ENCODE measurements at regions not wholly inside any gene's neighbourhood (a gene's known extent, or its start where the extent isn't known, plus 50 kb on each side); places are given as distances from the start of the nearest gene placed in this dataset.
A peak's percentile ranks its signal among the peaks of the same experiment; 100 is the strongest.

DNA sequence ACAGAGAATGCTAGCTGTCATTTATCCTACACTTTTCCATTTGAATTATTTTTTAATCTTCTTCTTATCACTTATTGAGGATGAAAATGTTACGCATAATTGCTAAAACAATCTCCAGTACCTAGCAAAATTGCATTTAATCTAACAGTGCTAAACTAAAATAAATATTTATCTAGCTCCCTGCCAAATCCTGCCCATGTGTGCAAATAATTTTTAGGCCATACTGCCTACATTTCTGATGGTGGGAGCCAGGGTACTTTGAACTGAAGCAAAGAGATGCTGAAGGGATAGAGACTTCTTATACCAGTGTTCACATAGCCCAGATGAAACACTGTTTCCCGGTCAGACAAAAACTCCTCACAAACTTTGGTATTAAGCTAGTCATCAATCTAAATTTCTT is 1268.7 kb upstream of the PCDH20 start:
- DNase-seq, result no peak
- TF ChIP-seq GATA1 (IDR thresholded peaks at IDR 0.05; ENCODE audit: low read depth, low read length) (no peak), POLR2A (IDR thresholded peaks at IDR 0.05; ENCODE audit: low read length) (no peak)

DNA sequence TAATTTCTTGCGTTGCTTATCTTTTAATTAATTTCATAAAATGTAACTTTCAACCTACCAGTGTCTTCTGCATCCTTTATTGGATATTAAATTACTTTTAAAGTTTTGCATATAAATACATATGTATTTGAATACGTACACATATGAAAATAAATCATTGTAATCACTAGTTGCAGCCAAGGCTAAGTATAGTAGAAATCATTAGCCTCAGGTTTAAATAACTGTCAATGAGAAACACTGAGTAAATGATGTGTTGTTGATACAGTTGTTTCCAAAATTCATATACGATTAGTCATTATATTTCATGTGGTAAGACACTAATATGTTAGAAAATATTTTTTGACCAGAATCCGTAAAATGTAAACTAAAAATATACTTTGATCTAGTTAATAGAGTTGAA is 1267.1 kb upstream of the PCDH20 start:
- no peak for TF ChIP-seq GATA1 (IDR thresholded peaks at IDR 0.05; ENCODE audit: low read depth, low read length)
- TF ChIP-seq POLR2A (IDR thresholded peaks at IDR 0.05; ENCODE audit: low read length), result no peak
- DNase-seq, result no peak

DNA sequence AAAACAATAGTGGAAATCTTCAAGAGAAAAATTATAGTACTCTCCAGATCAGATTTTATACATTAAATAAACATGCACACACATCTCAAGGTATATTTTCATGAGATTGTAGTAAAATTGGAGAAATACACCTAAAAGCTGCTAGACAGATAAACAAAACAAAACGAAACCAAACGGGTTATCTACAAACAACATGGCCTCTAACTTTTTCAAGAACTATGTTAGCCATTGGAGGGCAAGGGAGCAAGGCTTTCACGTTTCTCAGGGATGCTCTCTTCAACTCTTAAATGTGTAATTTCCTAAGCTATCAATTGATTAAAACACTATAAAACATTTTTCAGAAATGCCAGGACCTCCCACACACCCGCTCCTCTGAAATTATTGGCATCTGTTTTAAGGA is 1262.4 kb upstream of the PCDH20 start:
- TF ChIP-seq POLR2A (IDR thresholded peaks at IDR 0.05; ENCODE audit: low read length) (no peak), GATA1 (IDR thresholded peaks at IDR 0.05; ENCODE audit: low read depth, low read length) (no peak)
- no peak for DNase-seq

DNA sequence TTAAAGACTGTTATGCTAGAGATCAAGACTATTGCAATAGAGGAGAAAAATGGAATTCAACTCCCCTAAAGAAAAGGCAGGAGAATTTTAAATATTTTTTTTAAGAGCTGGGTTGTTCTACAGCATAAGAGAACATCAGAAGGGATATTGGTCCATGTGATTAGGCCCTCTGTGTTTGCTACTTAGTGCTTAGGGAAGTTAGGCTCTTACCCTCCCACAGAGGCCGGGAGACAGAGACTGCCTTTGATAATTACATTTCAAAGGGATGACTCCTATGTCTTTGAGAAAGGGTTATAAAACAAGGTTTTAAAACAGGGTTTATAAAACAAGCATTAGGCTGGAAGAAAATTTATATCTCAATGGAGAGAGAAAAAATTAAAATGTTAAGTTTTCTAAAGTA is 1248.1 kb upstream of the PCDH20 start:
- TF ChIP-seq GATA1 (IDR thresholded peaks at IDR 0.05; ENCODE audit: low read depth, low read length) (no peak), POLR2A (IDR thresholded peaks at IDR 0.05; ENCODE audit: low read length) (no peak)
- no peak for DNase-seq

DNA sequence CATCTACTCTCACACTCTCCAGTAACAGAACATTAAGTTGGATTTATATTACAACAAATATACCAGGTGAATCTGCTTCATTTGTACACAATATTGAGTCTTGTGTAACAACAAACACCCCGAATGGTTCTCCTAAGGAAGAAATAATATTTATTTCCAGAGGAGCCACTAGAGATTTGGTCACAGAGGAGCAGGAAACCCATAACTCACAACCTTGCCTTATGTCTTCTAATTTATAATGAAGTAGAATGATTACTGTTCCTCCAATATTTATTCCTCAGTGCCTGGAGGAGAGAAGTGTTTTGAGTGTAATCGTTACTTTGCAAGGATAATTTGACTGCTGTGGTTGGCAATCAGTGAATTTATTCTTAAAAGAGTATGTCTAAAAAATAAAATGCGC is 1243.7 kb upstream of the PCDH20 start:
- TF ChIP-seq POLR2A (IDR thresholded peaks at IDR 0.05; ENCODE audit: low read length) (no peak), GATA1 (IDR thresholded peaks at IDR 0.05; ENCODE audit: low read depth, low read length) (no peak)
- DNase-seq, result no peak

DNA sequence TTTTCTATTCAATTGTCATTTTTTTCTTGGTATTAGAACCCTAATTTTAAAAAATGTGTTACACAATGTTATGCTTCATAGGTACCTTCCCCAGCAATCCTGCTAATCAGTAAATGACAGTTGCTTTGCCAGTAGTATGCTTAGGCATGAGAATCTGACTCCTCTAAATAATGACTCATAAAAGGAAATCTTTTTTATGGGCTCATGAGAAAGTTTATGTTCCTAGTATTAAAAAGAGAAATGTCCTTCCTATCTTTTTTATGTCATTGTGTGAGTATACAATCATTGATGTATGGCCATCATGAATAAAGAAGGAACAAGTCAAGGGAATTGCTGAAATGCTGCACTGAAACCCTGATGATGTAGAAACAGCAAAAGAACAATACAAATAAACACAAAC is 1237.7 kb upstream of the PCDH20 start:
- TF ChIP-seq POLR2A (IDR thresholded peaks at IDR 0.05; ENCODE audit: low read length), result no peak
- no peak for TF ChIP-seq GATA1 (IDR thresholded peaks at IDR 0.05; ENCODE audit: low read depth, low read length)

DNA sequence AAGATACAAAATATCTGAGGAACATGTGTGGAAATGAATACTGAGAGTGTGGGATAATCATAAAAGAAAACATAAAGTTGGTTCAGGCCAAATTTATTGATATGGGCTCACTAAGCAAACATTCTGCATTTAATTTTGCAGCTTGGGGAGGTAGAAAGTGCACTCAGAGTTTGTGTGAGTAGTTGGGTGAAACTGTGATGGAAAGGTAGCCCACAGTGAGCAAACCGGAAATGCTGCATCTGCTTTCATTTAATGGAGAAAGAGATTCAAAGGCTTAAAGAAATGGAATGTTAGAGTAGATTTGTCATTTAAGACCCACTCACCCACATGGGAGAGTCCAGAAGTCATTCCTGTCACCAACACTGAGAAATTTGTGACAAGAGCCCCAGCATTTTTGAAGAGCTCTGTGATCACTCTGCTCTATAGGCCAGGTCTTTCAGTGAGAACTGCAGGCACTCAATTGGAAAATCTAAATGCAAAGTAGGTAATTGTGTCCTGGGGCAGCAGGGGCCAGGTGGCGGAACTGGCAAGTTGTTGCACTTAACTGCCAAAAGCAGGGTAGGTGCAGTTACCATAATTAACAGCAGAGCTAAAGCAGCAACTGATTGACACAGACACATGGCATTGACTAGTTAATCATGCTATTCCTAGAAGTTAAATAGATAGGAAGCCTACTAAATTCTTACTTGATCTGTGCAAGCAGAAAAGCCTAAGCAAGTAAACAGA is 1228.3 kb upstream of the PCDH20 start:
- TF ChIP-seq POLR2A (IDR thresholded peaks at IDR 0.05; ENCODE audit: low read length) (no peak), GATA1 (IDR thresholded peaks at IDR 0.05; ENCODE audit: low read depth, low read length) (no peak)
- no peak for DNase-seq

More for the DNA sequence above, 1237.7 kb upstream of the PCDH20 start:
- DNase-seq, result no peak

DNA sequence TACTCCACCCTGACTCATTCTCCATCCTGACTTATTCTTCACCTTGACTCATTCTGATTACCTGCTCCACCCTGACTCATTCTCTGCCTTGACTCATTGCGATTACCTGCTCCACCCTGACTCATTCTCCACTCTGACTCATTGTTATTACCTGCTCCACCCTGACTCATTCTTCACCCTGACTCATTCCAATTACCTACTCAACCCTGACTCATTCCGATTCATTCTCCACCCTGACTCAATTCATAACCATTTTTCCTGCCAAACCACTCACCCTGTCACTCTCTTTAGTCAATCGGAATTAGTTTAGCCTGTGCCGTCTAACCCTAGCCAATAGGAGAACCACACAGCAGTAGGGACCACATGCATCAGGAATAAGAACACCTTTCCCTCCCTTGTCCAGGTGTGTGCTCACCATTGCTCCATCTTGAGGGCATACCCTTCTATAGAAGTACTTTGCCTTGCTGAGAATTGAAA is 1227.4 kb upstream of the PCDH20 start:
- TF ChIP-seq POLR2A (IDR thresholded peaks at IDR 0.05; ENCODE audit: low read length) (no peak), GATA1 (IDR thresholded peaks at IDR 0.05; ENCODE audit: low read depth, low read length) (no peak)
- DNase-seq, result peak in 1 of 2 experiments; percentile 1

DNA sequence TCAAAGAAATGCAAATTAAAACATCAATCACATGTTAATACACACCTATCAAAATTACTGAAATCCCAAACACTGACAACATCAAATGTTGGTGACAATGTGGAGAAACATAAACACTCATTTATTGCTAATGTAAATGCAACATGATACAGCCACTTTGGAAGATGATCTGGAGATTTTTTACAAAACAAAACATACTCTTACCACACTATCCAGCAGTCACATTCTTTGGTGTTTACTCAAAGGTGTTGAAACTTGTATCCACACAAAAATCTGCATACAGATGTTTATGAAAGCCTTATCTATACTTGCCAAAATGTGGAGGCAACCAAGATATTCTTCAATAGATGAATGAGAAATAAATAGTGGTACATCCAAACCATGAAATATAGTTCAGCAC is 1219.5 kb upstream of the PCDH20 start:
- no peak for TF ChIP-seq POLR2A (IDR thresholded peaks at IDR 0.05; ENCODE audit: low read length)
- TF ChIP-seq GATA1 (IDR thresholded peaks at IDR 0.05; ENCODE audit: low read depth, low read length), result no peak
- no peak for DNase-seq

DNA sequence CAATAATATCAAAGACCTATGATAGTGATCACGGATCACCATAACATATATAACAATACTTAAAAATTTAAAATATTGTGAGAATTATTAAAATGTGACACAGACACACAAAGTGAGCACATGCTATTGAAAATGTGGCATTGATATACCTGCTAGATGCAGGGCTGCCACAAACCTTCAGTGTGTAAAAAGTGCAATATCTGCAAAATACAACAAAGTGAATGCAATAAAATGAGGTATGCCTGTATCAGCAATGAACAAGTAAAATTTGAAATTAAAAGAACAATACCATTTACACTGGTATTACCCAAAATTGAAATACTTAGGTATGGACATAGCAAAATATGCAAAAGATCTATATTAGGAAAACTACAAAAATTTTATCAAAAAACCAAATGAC is 1217.8 kb upstream of the PCDH20 start:
- no peak for DNase-seq
- TF ChIP-seq POLR2A (IDR thresholded peaks at IDR 0.05; ENCODE audit: low read length), result no peak
- no peak for TF ChIP-seq GATA1 (IDR thresholded peaks at IDR 0.05; ENCODE audit: low read depth, low read length)

DNA sequence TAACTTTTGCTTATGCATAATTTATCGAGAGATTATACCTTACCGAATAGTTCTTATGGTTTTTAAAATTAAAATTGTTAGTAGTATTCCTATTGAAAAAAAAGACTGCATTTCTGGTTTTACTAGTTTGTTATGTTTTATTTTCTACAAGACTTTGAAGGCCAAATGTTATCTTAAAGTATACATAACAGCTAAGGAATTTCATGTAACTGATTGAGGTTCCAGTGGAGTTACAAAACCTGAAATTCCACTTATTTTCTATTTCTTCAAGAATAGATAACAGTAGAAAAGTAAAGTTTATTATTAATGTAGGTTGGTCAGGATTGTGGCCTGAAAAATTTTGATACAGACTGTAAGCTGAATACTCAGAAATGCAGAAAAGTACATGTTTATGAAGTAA is 1216.0 kb upstream of the PCDH20 start:
- TF ChIP-seq POLR2A (IDR thresholded peaks at IDR 0.05; ENCODE audit: low read length) (no peak), GATA1 (IDR thresholded peaks at IDR 0.05; ENCODE audit: low read depth, low read length) (no peak)
- no peak for DNase-seq

DNA sequence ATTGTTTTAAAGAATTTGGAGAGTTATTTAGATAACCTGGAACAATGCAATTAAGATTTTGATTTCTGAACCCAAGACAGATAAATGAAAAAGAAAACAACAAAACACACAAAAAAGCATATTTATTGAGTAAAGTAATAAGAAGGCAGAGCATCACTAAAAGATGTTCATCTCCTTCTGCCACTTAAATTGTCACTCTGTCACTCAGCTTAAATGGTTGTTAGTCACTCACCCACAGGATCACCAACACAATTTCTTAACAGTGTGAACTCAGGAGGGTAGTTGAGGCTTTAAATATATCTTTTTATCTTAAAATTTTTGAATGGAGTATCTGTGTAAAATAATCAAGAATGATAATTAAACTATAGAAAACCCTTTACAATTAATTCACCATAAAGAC is 1215.5 kb upstream of the PCDH20 start:
- no peak for TF ChIP-seq POLR2A (IDR thresholded peaks at IDR 0.05; ENCODE audit: low read length)
- TF ChIP-seq GATA1 (IDR thresholded peaks at IDR 0.05; ENCODE audit: low read depth, low read length), result no peak
- DNase-seq, result no peak

DNA sequence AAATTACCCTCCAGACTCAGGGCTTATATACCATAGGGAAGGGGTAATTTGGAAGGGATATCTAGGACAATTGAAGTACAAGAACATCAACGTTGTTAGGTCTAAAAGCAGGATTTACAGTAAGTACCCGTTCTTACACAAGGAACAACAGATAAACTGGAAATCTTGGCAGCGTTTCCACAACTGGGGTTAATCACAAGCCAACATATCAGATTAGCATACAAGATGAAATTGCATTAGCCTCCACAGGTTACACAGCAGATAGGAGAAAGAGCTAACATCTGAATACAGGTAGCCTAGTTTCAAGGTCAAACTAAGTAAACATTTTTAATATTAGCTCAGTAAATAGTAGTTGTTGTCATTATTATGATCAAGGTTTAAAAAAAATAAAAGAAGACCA is 1214.0 kb upstream of the PCDH20 start:
- DNase-seq, result no peak
- TF ChIP-seq POLR2A (IDR thresholded peaks at IDR 0.05; ENCODE audit: low read length) (no peak), GATA1 (IDR thresholded peaks at IDR 0.05; ENCODE audit: low read depth, low read length) (no peak)

DNA sequence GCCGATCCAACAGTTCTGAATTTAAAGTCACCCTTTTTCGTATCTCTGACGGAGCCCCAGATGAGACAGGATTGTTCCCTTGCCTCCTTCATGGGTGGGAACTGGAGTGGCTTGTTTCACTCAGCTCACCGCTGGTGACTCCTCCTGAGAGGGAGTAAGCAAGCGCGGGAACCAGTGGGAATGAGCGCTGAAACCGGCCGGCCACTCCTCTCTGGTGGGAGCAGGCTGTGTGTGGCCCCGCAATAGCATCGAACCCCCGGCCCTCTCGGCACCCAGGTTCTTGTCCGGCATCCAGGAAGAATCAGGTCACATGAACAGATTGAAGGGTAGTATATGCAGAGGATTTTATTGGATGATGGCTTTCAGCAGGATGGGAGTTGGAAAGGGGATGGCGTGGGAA is 1211.6 kb upstream of the PCDH20 start:
- DNase-seq, result no peak
- no peak for TF ChIP-seq POLR2A (IDR thresholded peaks at IDR 0.05; ENCODE audit: low read length)
- TF ChIP-seq GATA1 (IDR thresholded peaks at IDR 0.05; ENCODE audit: low read depth, low read length), result no peak

DNA sequence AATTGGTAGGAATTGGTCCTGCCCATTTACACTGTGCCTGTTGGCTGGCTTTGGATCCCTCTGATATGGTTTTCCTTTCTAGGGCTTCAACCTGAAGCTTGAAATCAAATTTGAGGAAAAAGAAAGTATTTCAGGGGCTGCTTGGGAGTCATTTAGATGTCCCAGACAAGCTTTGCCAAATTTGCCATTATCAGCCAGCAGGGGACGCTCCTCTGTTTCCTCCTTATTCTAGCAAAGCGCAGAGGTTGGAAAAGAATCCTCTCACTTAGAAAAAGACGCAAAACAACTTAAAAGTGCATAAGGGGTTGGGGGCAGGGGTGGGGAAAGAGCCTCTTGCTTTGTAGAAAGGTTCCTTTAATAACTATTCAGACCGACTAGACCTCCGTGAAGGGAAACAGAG is 1211.1 kb upstream of the PCDH20 start:
- DNase-seq, result peak; percentile 2 to 17
- no peak for TF ChIP-seq POLR2A (IDR thresholded peaks at IDR 0.05; ENCODE audit: low read length)
- no peak for TF ChIP-seq GATA1 (IDR thresholded peaks at IDR 0.05; ENCODE audit: low read depth, low read length)
